ENCODE measurements at regions not wholly inside any gene's neighbourhood (a gene's known extent, or its start where the extent isn't known, plus 50 kb on each side); places are given as distances from the start of the nearest gene placed in this dataset.

GRCh38 chr4:73683456-73683855 lies 56.9 kb upstream of the CXCL8 start:
- TF ChIP-seq EZH2 (optimal IDR thresholded peaks at IDR 0.05; ENCODE audit: low read depth, low read length): no peak
- TF ChIP-seq CTCF (IDR thresholded peaks at IDR 0.05; ENCODE audit: low read length): no peak
- TF ChIP-seq EZH2phosphoT487 (IDR thresholded peaks at IDR 0.05; ENCODE audit: low read length): no peak
